ENCODE measurements at regions not wholly inside any gene's neighbourhood (a gene's known extent, or its start where the extent isn't known, plus 50 kb on each side); places are given as distances from the start of the nearest gene placed in this dataset.

- no peak for DNase-seq (ENCODE audit: low read depth)
- TF ChIP-seq CTCF (IDR thresholded peaks at IDR 0.05; ENCODE audit: low read depth, low read length) (no peak), POLR2A (IDR thresholded peaks at IDR 0.05; ENCODE audit: extremely low read depth, insufficient read length) (no peak), MYC (IDR thresholded peaks at IDR 0.05; ENCODE audit: low read depth, low read length) (no peak)
- TF ChIP-seq, protein P1, sequence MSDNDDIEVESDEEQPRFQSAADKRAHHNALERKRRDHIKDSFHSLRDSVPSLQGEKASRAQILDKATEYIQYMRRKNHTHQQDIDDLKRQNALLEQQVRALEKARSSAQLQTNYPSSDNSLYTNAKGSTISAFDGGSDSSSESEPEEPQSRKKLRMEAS (IDR thresholded peaks at IDR 0.05; ENCODE audit: low read depth, low read length): no peak
- H3K4me3 ChIP-seq (ENCODE audit: low read depth, low read length): no peak overlapping the region
These were observed 902.8 kb upstream of the PHF14 start for GRCh38 chr7:10070899-10071298.

GRCh38 chr7:10075866-10076265 lies 897.8 kb upstream of the PHF14 start:
- H3K4me3 ChIP-seq (ENCODE audit: low read depth, low read length): no peak overlapping the region
- no peak for DNase-seq (ENCODE audit: low read depth)
- TF ChIP-seq MYC (IDR thresholded peaks at IDR 0.05; ENCODE audit: low read depth, low read length) (no peak), CTCF (IDR thresholded peaks at IDR 0.05; ENCODE audit: low read depth, low read length) (no peak), POLR2A (IDR thresholded peaks at IDR 0.05; ENCODE audit: extremely low read depth, insufficient read length) (no peak)
- TF ChIP-seq, protein P1 (IDR thresholded peaks at IDR 0.05; ENCODE audit: low read depth, low read length): no peak

- TF ChIP-seq, protein P1 (IDR thresholded peaks at IDR 0.05; ENCODE audit: low read depth, low read length): no peak
- TF ChIP-seq POLR2A (IDR thresholded peaks at IDR 0.05; ENCODE audit: extremely low read depth, insufficient read length): no peak
- no peak for TF ChIP-seq CTCF (IDR thresholded peaks at IDR 0.05; ENCODE audit: low read depth, low read length)
- no peak for TF ChIP-seq MYC (IDR thresholded peaks at IDR 0.05; ENCODE audit: low read depth, low read length)
- H3K4me3 ChIP-seq (ENCODE audit: low read depth, low read length): no peak overlapping the region
- DNase-seq (ENCODE audit: low read depth): no peak
These were observed 896.9 kb upstream of the PHF14 start for GRCh38 chr7:10076660-10077300.

DNA sequence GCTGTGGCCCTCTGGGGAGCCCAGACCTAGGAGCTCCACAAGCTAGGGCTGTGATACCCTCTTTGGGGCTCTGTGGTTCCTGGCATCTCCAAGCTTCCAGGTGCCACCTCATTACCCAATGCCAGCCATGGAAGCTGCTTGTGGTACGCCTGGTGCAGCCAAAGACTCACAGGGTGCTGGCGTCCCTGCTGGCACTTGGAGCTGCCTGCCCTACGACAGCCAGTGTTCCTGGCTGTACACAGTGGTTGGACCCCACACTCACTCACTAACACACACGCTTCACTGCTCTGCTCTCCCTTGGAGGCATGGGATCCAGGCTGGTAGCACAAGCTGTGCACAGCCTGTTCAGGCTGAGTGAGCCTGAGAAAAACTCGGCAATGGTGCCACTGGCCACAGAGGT lies 894.1 kb upstream of the PHF14 start:
- no peak for TF ChIP-seq CTCF (IDR thresholded peaks at IDR 0.05; ENCODE audit: low read depth, low read length)
- TF ChIP-seq, protein P1 (IDR thresholded peaks at IDR 0.05; ENCODE audit: low read depth, low read length): no peak
- TF ChIP-seq POLR2A (IDR thresholded peaks at IDR 0.05; ENCODE audit: extremely low read depth, insufficient read length): no peak
- TF ChIP-seq MYC (IDR thresholded peaks at IDR 0.05; ENCODE audit: low read depth, low read length): no peak

DNA sequence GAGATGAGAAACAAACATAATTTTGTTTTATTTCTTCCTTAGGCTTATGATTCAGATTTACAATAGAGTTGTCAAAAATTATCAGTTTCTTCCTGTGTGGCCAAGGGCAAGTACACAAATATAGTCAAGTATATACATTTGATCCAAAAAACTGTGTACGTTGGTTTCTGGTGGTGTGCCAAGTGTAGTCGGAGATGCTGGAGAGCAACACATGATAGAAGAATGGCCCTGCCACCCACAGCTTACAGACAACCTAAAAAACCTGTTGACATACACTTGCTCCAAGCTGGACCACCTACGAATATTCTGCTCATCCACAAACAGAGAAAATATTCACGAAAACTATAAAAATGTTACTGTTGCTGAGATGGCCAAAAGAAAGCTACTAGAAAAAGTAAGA lies 890.8 kb upstream of the PHF14 start:
- DNase-seq (ENCODE audit: low read depth): no peak
- no peak for TF ChIP-seq MYC (IDR thresholded peaks at IDR 0.05; ENCODE audit: low read depth, low read length)
- TF ChIP-seq CTCF (IDR thresholded peaks at IDR 0.05; ENCODE audit: low read depth, low read length): no peak
- no peak for TF ChIP-seq POLR2A (IDR thresholded peaks at IDR 0.05; ENCODE audit: extremely low read depth, insufficient read length)
- TF ChIP-seq, protein P1 (IDR thresholded peaks at IDR 0.05; ENCODE audit: low read depth, low read length): no peak

More for the DNA sequence above, 894.1 kb upstream of the PHF14 start:
- no peak for DNase-seq (ENCODE audit: low read depth)
- no peak overlapping the region for H3K4me3 ChIP-seq (ENCODE audit: low read depth, low read length)

More for the DNA sequence above, 890.8 kb upstream of the PHF14 start:
- no peak overlapping the region for H3K4me3 ChIP-seq (ENCODE audit: low read depth, low read length)

Measured in NB4 (cell line).